ENCODE measurements at regions not wholly inside any gene's neighbourhood (a gene's known extent, or its start where the extent isn't known, plus 50 kb on each side); places are given as distances from the start of the nearest gene placed in this dataset.
A peak's percentile ranks its signal among the peaks of the same experiment; 100 is the strongest.

GRCh38 chr3:144585408-144585807 lies 613.8 kb downstream of the DIPK2A start:
- Histone ChIP-seq H4K20me1 (ENCODE audit: control insufficient read depth, insufficient read depth, insufficient read length) (no peaks in the 10 kb centered on the region), H3K14ac (ENCODE audit: insufficient read depth, low read length) (no peak overlapping the region), H3K79me2 (ENCODE audit: insufficient read depth, low read length) (no peaks in the 10 kb centered on the region; the same call in 1 of the 2 replicates), H3K23ac (ENCODE audit: insufficient read length, low read depth, low read length) (no peak overlapping the region), H3K56ac (ENCODE audit: insufficient read length, low read depth, low read length) (no peak overlapping the region), H2BK12ac (ENCODE audit: insufficient read length, low read depth, low read length) (no peak overlapping the region), H3T11ph (ENCODE audit: low read length) (no peak overlapping the region), H2BK120ac (ENCODE audit: low read depth, low read length, poor library complexity, severe bottlenecking) (no peak overlapping the region), H4K91ac (ENCODE audit: insufficient read length, low read depth, low read length) (no peak overlapping the region), H3K4ac (ENCODE audit: low read depth, low read length) (no peak overlapping the region), H3K9me3 (ENCODE audit: control insufficient read depth, low read depth, low read length) (no peaks in the 10 kb centered on the region), H2AK5ac (ENCODE audit: insufficient read length, low read length) (no peak overlapping the region), H3K27ac (ENCODE audit: insufficient read length, low read depth, low read length) (no peak overlapping the region), H3K79me1 (ENCODE audit: insufficient read depth, low read depth, low read length, poor library complexity, severe bottlenecking) (no peaks in the 10 kb centered on the region), H2BK20ac (ENCODE audit: low read depth, low read length, poor library complexity, severe bottlenecking) (no peak overlapping the region), H3K18ac (ENCODE audit: insufficient read length, low read depth, low read length) (no peak overlapping the region), H4K5ac (ENCODE audit: insufficient read length, low read depth, low read length) (no peak overlapping the region), H3K4me1 (ENCODE audit: insufficient read depth, low read length) (no peaks in the 10 kb centered on the region), H3K9ac (ENCODE audit: extremely low read depth, insufficient read length, low read length) (no peak overlapping the region), H2BK5ac (ENCODE audit: insufficient read length, low read length) (no peak overlapping the region), H3K4me2 (ENCODE audit: insufficient read depth, insufficient read length, low read length) (no peak overlapping the region), H4K8ac (replicated peaks; ENCODE audit: insufficient read length, low read depth, low read length) (no peak overlapping the region), H3K27me3 (ENCODE audit: insufficient read depth, low read length) (no peaks in the 10 kb centered on the region), H2BK15ac (ENCODE audit: low read depth, low read length) (no peak overlapping the region), H2AFZ (ENCODE audit: low read length) (no peak overlapping the region), H3K23me2 (ENCODE audit: insufficient read length, low read depth, low read length, poor library complexity, severe bottlenecking) (no peaks in the 10 kb centered on the region)
- TF ChIP-seq CTCF (conservative IDR thresholded peaks at IDR 0.05) = peak; percentile 24; the same call in 1 of the 3 replicates
- no peaks in the 10 kb centered on the region for H3K27me3 Mint-ChIP-seq (ENCODE audit: low read depth)
- WGBS (ENCODE audit: extremely low coverage, insufficient read length, low lambda C conversion rate) = no CpG with 5 or more reads among the region's 2 CpGs
- no peak for DNase-seq
- H3K36me3 Mint-ChIP-seq (ENCODE audit: insufficient read depth in 1 of 3, low read depth in 3 of 3) = peaks cover 4 to 10% (median 5%) of the 10 kb centered on the region in 3 experiments; a peak in 3 of 7 replicates
- H3K9me3 Mint-ChIP-seq = peaks cover 3 to 14% of the 10 kb centered on the region in 2 experiments; a peak in 4 of 5 replicates
- peaks cover under 1 to 3% of the 10 kb centered on the region in 2 experiments for H3K4me1 Mint-ChIP-seq
- H3K27ac Mint-ChIP-seq = no peak overlapping the region
- no peak overlapping the region for H3K4me3 Mint-ChIP-seq

All from H9 (cell line).